SK-N-SH treated with all-trans-retinoic acid at 6 μM for 48 hours (cell line): ENCODE measurements at regions not wholly inside any gene's neighbourhood (a gene's known extent, or its start where the extent isn't known, plus 50 kb on each side); places are given as distances from the start of the nearest gene placed in this dataset.
"Not testable (repeated sequence)": the region's sequence is repeated elsewhere in the genome, so short reads cannot be mapped to it uniquely, and the experiment has no call there.

Source experiments
- ATAC-seq: fragments of 200-7000 bp; cut with Tn5 transposase; 3 replicates; pipeline ENCODE4 v1.9.1; 2020; ENCODE audit warnings: mild to moderate bottlenecking, moderate library complexity
- ZFP3 ChIP-seq: fragments of 250-450 bp; sonication (Bioruptor Pico); IDR thresholded peaks from 2 replicates; pipeline ENCODE4 v1.5.0; 2020; ENCODE audit warnings: mild to moderate bottlenecking, moderate library complexity

GRCh38 chr16:29284723-29285122 is 121.8 kb downstream of the NPIPB11 start:
- ATAC-seq: not testable (repeated sequence)

- ATAC-seq: not testable (repeated sequence)
Observed at GRCh38 chr16:29284159-29284558, 122.4 kb downstream of the NPIPB11 start.

DNA sequence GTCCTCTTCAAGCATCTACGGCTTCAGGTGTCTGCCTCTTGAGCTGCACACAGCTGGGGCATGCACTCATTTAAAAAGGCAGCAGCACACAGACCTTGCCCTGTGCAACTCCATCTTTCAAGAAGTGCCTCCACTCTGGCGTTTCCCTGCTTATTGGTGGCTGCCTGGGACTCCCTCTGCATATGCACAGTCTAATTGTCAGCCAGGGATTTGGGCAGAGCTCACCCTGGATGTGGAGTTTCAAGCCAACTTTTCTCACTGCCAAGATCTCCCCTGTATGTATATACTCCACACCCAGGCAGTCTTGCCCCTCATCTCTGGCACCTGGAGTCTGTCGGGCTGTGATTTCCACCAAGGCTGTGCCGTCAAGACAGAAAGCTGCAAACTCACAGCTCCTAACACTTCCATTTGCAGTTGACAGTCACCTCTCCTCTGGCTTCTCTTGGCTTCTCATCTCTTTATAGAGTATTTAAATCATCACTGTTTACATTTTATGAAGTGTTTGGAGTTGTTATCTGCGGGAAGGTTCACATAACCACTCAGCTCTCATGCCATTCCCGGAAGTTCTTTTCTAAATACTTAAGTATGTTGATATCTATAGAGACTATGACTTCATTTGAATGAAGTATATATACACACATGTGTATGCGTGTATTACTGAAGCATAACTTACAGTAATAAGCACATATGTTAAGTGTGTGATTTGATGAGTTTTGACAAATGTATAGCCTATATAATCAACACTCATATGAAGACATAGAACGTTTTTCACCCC is 128.2 kb downstream of the NPIPB11 start:
- not testable (repeated sequence) for ATAC-seq

DNA sequence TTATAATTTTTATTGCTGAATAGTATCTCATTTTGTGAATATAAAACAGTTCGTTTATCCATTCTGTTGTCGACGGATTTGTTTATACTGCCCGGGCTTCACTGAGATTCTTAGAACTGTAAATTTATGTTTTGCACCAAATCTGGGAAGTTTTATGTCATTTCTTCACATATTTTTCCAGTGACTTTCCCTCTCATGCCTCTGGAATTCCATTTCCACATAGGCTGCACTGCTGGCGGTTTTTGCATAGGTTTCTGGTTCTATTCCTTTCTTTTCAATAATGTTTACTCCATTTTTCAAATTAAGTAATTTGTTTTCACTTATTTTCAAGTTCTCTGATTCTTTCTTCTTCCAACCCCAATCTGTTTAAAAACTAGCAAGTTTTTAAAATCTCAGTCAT is 130.1 kb downstream of the NPIPB11 start:
- ATAC-seq: not testable (repeated sequence)

- ATAC-seq: not testable (repeated sequence)
Observed at GRCh38 chr16:29274055-29275035, 132.2 kb downstream of the NPIPB11 start.

- not testable (repeated sequence) for ATAC-seq
Observed at GRCh38 chr16:29273298-29274054, 133.0 kb downstream of the NPIPB11 start.

- peak; percentile 75 for ATAC-seq
Observed at GRCh38 chr16:29271721-29272675, 134.5 kb downstream of the NPIPB11 start.

- not testable (repeated sequence) for ATAC-seq
Observed at GRCh38 chr16:29270923-29271322, 135.6 kb downstream of the NPIPB11 start.

GRCh38 chr16:29270033-29270432 is 136.5 kb downstream of the NPIPB11 start:
- ATAC-seq: not testable (repeated sequence)

- peak; percentile 8; the same call in 2 of the 3 replicates for ATAC-seq
Observed at GRCh38 chr16:29269192-29269811, 137.2 kb downstream of the NPIPB11 start.

DNA sequence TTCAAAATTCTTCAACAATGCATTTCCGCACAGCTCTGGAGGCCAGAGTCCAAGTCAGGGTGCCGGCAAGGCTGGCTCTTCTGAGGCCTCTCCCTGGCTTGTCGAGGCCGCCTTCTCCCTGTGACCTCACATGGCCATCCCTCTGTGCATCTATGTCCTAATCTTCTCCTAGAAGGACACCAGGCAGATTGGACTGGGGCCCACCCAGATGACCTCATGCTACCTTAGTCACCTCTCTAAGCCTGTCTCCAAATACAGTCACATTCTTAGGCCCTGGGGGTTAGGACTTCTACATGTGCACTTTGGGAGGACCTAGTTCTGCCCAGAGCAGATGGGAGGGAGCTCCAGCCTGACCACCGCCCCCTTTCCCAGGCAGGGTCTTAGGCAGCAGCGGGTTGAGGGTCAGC is 137.7 kb downstream of the NPIPB11 start:
- not testable (repeated sequence) for ATAC-seq
- TF ChIP-seq ZFP3 (CRISPR knock-in tag): peak; percentile 41; the same call in 1 of the 2 replicates

- not testable (repeated sequence) for ATAC-seq
Observed at GRCh38 chr16:29268348-29268747, 138.2 kb downstream of the NPIPB11 start.

GRCh38 chr16:29267891-29268290 is 138.6 kb downstream of the NPIPB11 start:
- not testable (repeated sequence) for ATAC-seq

DNA sequence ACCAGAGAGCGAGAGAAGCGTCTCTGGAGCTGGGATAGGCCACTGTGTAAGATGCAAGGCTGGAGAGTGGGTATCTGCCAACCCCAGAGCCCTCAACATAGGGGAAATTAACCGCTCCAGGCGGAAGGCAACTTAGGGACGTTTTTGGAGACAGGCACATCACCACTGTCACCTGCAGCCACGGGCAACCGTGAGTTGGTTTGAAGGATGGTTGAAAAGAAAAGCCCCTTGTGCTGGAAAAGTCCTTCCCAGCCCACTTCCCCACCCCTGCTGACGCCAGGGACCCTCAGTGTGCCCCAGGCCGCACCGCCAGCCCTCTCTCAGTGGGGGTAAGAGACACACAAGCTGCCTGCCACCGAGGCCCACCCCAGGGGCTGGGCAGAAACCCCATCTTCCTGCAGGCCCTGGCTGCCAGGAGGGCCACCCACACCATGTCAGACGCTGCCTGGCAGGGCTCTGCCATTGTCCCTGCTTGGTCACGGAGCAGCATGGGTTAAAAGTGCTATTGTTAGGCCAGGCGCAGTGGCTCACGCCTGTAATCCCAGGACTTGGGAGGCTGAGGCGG is 139.4 kb downstream of the NPIPB11 start:
- TF ChIP-seq ZFP3 (CRISPR knock-in tag): 0 out of 2 replicates have a peak, but pooled peaks have one; percentile 8
- TF ChIP-seq, all 23 proteins: peak for 1; not testable (repeated sequence) for 22
- ATAC-seq: not testable (repeated sequence)
